Trophoblast cell (in vitro differentiated cells and primary cell): ENCODE measurements at regions not wholly inside any gene's neighbourhood (a gene's known extent, or its start where the extent isn't known, plus 50 kb on each side); places are given as distances from the start of the nearest gene placed in this dataset.

Experiments used
- DNase-seq, 2 donors: peaks; one replicate each; pipeline ENCODE4 v3.0.0-alpha.2; 2016
- H2AFZ ChIP-seq: 2 replicates; pipeline ENCODE4 v1.6.1; 2013; ENCODE audit warnings: low read length, moderate library complexity, mild to moderate bottlenecking; ENCODE audit not compliant: insufficient read depth, poor library complexity
- H2AK5ac ChIP-seq: 2 replicates; pipeline ENCODE4 v1.6.1; 2013; ENCODE audit warnings: mild to moderate bottlenecking, low read length
- H2BK120ac ChIP-seq: 2 replicates; pipeline ENCODE4 v1.6.1; 2013; ENCODE audit warnings: low read length, mild to moderate bottlenecking, moderate library complexity; ENCODE audit not compliant: insufficient read depth, poor library complexity
- H2BK12ac ChIP-seq: 2 replicates; pipeline ENCODE4 v1.6.1; 2013; ENCODE audit warnings: mild to moderate bottlenecking, low read length, moderate library complexity
- H2BK5ac ChIP-seq: 2 replicates; pipeline ENCODE4 v1.6.1; 2013; ENCODE audit warnings: low read length, low read depth, moderate library complexity, mild to moderate bottlenecking; ENCODE audit not compliant: poor library complexity
- H3K14ac ChIP-seq: 2 replicates; pipeline ENCODE4 v1.6.1; 2013; ENCODE audit warnings: mild to moderate bottlenecking, low read length
- H3K18ac ChIP-seq: 2 replicates; pipeline ENCODE4 v1.6.1; 2013; ENCODE audit warnings: mild to moderate bottlenecking, low read length
- H3K23ac ChIP-seq: 2 replicates; pipeline ENCODE4 v1.6.1; 2013; ENCODE audit warnings: low read length
- H3K27ac ChIP-seq: 2 replicates; pipeline ENCODE4 v1.5.1; 2013; ENCODE audit warnings: low read depth, mild to moderate bottlenecking, inconsistent platforms, low read length, moderate library complexity
- H3K27me3 ChIP-seq: 2 replicates; pipeline ENCODE4 v1.6.1; 2013; ENCODE audit warnings: inconsistent platforms, mild to moderate bottlenecking, low read length, moderate library complexity; ENCODE audit not compliant: insufficient read depth
- H3K36me3 ChIP-seq, 2 experiments: 1 replicate in 1 of 2; 2 replicates in 1 of 2; pipeline ENCODE4 v1.6.1; 2013; ENCODE audit warnings: low read length in 2 of 2, mild to moderate bottlenecking in 2 of 2, moderate library complexity in 1 of 2; ENCODE audit not compliant: insufficient read depth in 2 of 2, control insufficient read depth in 1 of 2
- H3K4ac ChIP-seq: 2 replicates; pipeline ENCODE4 v1.6.1; 2013; ENCODE audit warnings: low read depth, mild to moderate bottlenecking, low read length, moderate library complexity
- H3K4me1 ChIP-seq, 2 experiments: 1 replicate in 1 of 2; 2 replicates in 1 of 2; pipeline ENCODE4 v1.6.1; 2013; ENCODE audit warnings: low read length in 2 of 2, mild to moderate bottlenecking in 2 of 2, moderate library complexity in 1 of 2; ENCODE audit not compliant: insufficient read depth in 2 of 2, control insufficient read depth in 1 of 2
- H3K4me2 ChIP-seq: 2 replicates; pipeline ENCODE4 v1.6.1; 2013; ENCODE audit warnings: inconsistent platforms, mild to moderate bottlenecking, low read length, moderate library complexity
- H3K4me3 ChIP-seq: 2 replicates; pipeline ENCODE4 v1.5.1; 2013; ENCODE audit warnings: mild to moderate bottlenecking, low read depth, low read length, inconsistent platforms
- H3K79me1 ChIP-seq: one replicate; pipeline ENCODE4 v1.6.1; 2013; ENCODE audit warnings: low read length
- H3K79me2 ChIP-seq: 2 replicates; pipeline ENCODE4 v1.6.1; 2013; ENCODE audit warnings: low read length, mild to moderate bottlenecking; ENCODE audit not compliant: control insufficient read depth, insufficient read depth, poor library complexity
- H3K9ac ChIP-seq: 2 replicates; pipeline ENCODE4 v1.6.1; 2013; ENCODE audit warnings: mild to moderate bottlenecking, low read length
- H3K9me3 ChIP-seq: 2 replicates; pipeline ENCODE4 v1.6.1; 2013; ENCODE audit warnings: low read depth, mild to moderate bottlenecking, control low read depth, inconsistent platforms, low read length; ENCODE audit not compliant: insufficient read depth
- H4K12ac ChIP-seq: 2 replicates; pipeline ENCODE4 v1.6.1; 2013; ENCODE audit warnings: low read depth, mild to moderate bottlenecking, low read length, moderate library complexity
- H4K8ac ChIP-seq: 2 replicates; pipeline ENCODE4 v1.6.1; 2013; ENCODE audit warnings: low read depth, mild to moderate bottlenecking, low read length, moderate library complexity
- H4K91ac ChIP-seq: one replicate; pipeline ENCODE4 v1.6.1; 2013; ENCODE audit warnings: low read depth, mild to moderate bottlenecking, low read length, moderate library complexity
- WGBS: extraction: QIAGEN DNeasy Blood & Tissue Kit; methylation state at CpG from one replicate; pipeline ENCODE4 v1.1.7; 2013; ENCODE audit warnings: missing lambda C conversion rate; ENCODE audit not compliant: insufficient read length, insufficient coverage; ENCODE audit errors: extremely low coverage; 5-methylcytosine and 5-hydroxymethylcytosine counted together

GRCh38 chr9:25025156-25025555, 479.5 kb upstream of the IZUMO3 start:
- H3K9me3 ChIP-seq: no peaks in the 10 kb centered on the region
- H3K23ac ChIP-seq: no peak overlapping the region
- no peak for DNase-seq
- no peak overlapping the region for H3K4ac ChIP-seq
- H4K12ac ChIP-seq: no peak overlapping the region
- H3K27ac ChIP-seq: no peak overlapping the region
- H4K91ac ChIP-seq: no peak overlapping the region
- H2BK12ac ChIP-seq: no peak overlapping the region
- no peaks in the 10 kb centered on the region for H3K79me1 ChIP-seq
- H3K79me2 ChIP-seq: no peaks in the 10 kb centered on the region
- no peaks in the 10 kb centered on the region for H3K27me3 ChIP-seq
- H3K4me1 ChIP-seq: no peaks in the 10 kb centered on the region
- no peak overlapping the region for H2AFZ ChIP-seq
- H3K18ac ChIP-seq: no peak overlapping the region
- no CpG with 5 or more reads among the region's 5 CpGs for WGBS
- H2AK5ac ChIP-seq: no peak overlapping the region
- no peak overlapping the region for H3K9ac ChIP-seq
- H3K36me3 ChIP-seq: no peaks in the 10 kb centered on the region
- no peak overlapping the region for H4K8ac ChIP-seq
- H2BK120ac ChIP-seq: no peak overlapping the region
- H3K14ac ChIP-seq: no peak overlapping the region
- no peak overlapping the region for H3K4me2 ChIP-seq
- H2BK5ac ChIP-seq: no peak overlapping the region
- no peak overlapping the region for H3K4me3 ChIP-seq

GRCh38 chr9:25017779-25018178, 472.1 kb upstream of the IZUMO3 start:
- no peak overlapping the region for H3K4me3 ChIP-seq
- no peaks in the 10 kb centered on the region for H3K79me2 ChIP-seq
- no peak overlapping the region for H3K4me2 ChIP-seq
- H2BK120ac ChIP-seq: no peak overlapping the region
- H2AK5ac ChIP-seq: no peak overlapping the region
- no peak overlapping the region for H4K12ac ChIP-seq
- H3K18ac ChIP-seq: no peak overlapping the region
- whole genome bisulfite sequencing: no CpG with 5 or more reads among the region's 1 CpG
- no peak overlapping the region for H2BK12ac ChIP-seq
- H3K9me3 ChIP-seq: no peaks in the 10 kb centered on the region
- no peak overlapping the region for H3K4ac ChIP-seq
- H3K36me3 ChIP-seq: no peaks in the 10 kb centered on the region
- H3K27ac ChIP-seq: no peak overlapping the region
- no peak overlapping the region for H3K23ac ChIP-seq
- H2BK5ac ChIP-seq: no peak overlapping the region
- no peak overlapping the region for H3K14ac ChIP-seq
- H3K27me3 ChIP-seq: no peaks in the 10 kb centered on the region
- H4K8ac ChIP-seq: no peak overlapping the region
- no peak overlapping the region for H2AFZ ChIP-seq
- no peak for DNase-seq
- no peak overlapping the region for H4K91ac ChIP-seq
- no peaks in the 10 kb centered on the region for H3K4me1 ChIP-seq
- H3K9ac ChIP-seq: no peak overlapping the region
- H3K79me1 ChIP-seq: no peaks in the 10 kb centered on the region

- no peak overlapping the region for H3K9ac ChIP-seq
- no peak overlapping the region for H4K12ac ChIP-seq
- no peak overlapping the region for H2AFZ ChIP-seq
- no peak overlapping the region for H2BK12ac ChIP-seq
- no peaks in the 10 kb centered on the region for H3K36me3 ChIP-seq
- H2BK120ac ChIP-seq: no peak overlapping the region
- H3K79me1 ChIP-seq: no peaks in the 10 kb centered on the region
- no peak overlapping the region for H4K8ac ChIP-seq
- no peak overlapping the region for H3K18ac ChIP-seq
- H2BK5ac ChIP-seq: no peak overlapping the region
- no peaks in the 10 kb centered on the region for H3K79me2 ChIP-seq
- no CpG with 5 or more reads among the region's 2 CpGs for WGBS
- no peak overlapping the region for H3K4me2 ChIP-seq
- H3K9me3 ChIP-seq: no peaks in the 10 kb centered on the region
- DNase-seq: peak in 1 of 2 donors; percentile 9
- no peak overlapping the region for H3K4me3 ChIP-seq
- H3K27ac ChIP-seq: no peak overlapping the region
- H3K23ac ChIP-seq: no peak overlapping the region
- H4K91ac ChIP-seq: no peak overlapping the region
- H3K4me1 ChIP-seq: no peaks in the 10 kb centered on the region
- no peak overlapping the region for H3K14ac ChIP-seq
- no peak overlapping the region for H2AK5ac ChIP-seq
- H3K4ac ChIP-seq: no peak overlapping the region
- H3K27me3 ChIP-seq: no peaks in the 10 kb centered on the region
These were observed 464.4 kb upstream of the IZUMO3 start for GRCh38 chr9:25010027-25010662.

GRCh38 chr9:25003686-25004085, 458.0 kb upstream of the IZUMO3 start:
- WGBS: no CpG with 5 or more reads among the region's 10 CpGs
- Histone ChIP-seq H2AK5ac (no peak overlapping the region), H3K14ac (no peak overlapping the region)

More at GRCh38 chr9:25003686-25004085, 458.0 kb upstream of the IZUMO3 start:
- H3K18ac ChIP-seq: no peak overlapping the region
- no peaks in the 10 kb centered on the region for H3K79me1 ChIP-seq
- no peak for DNase-seq
- no peaks in the 10 kb centered on the region for H3K36me3 ChIP-seq
- H3K79me2 ChIP-seq: no peaks in the 10 kb centered on the region
- no peak overlapping the region for H4K8ac ChIP-seq
- H3K9ac ChIP-seq: no peak overlapping the region
- no peaks in the 10 kb centered on the region for H3K4me1 ChIP-seq
- no peak overlapping the region for H2BK5ac ChIP-seq
- no peak overlapping the region for H3K4me2 ChIP-seq
- no peak overlapping the region for H3K4me3 ChIP-seq
- no peaks in the 10 kb centered on the region for H3K27me3 ChIP-seq
- no peak overlapping the region for H4K12ac ChIP-seq
- no peak overlapping the region for H3K23ac ChIP-seq
- H3K27ac ChIP-seq: no peak overlapping the region
- H2AFZ ChIP-seq: no peak overlapping the region
- H2BK12ac ChIP-seq: no peak overlapping the region
- no peak overlapping the region for H4K91ac ChIP-seq
- H2BK120ac ChIP-seq: no peak overlapping the region
- no peak overlapping the region for H3K4ac ChIP-seq
- no peaks in the 10 kb centered on the region for H3K9me3 ChIP-seq
